Progenitor cell of endocrine pancreas (in vitro differentiated cells): ENCODE measurements at regions not wholly inside any gene's neighbourhood (a gene's known extent, or its start where the extent isn't known, plus 50 kb on each side); places are given as distances from the start of the nearest gene placed in this dataset.
A peak's percentile ranks its signal among the peaks of the same experiment; 100 is the strongest.

Experiments used
- DNase-seq: peaks from one replicate; pipeline ENCODE4 v3.0.0; 2021; ENCODE audit warnings: low spot score; ENCODE audit not compliant: unreplicated experiment
- H3K27ac Mint-ChIP-seq: 2 replicates; pipeline ENCODE4 v1.8.0; 2021; ENCODE audit warnings: mild to moderate bottlenecking, moderate library complexity, mixed read lengths
- H3K27me3 Mint-ChIP-seq: 2 replicates; pipeline ENCODE4 v1.8.0; 2021; ENCODE audit warnings: mixed read lengths
- H3K36me3 Mint-ChIP-seq: 2 replicates; pipeline ENCODE4 v1.8.0; 2022; ENCODE audit warnings: mixed read lengths; ENCODE audit not compliant: insufficient read depth
- H3K4me1 Mint-ChIP-seq: 2 replicates; pipeline ENCODE4 v1.8.0; 2021; ENCODE audit warnings: low read depth, mixed read lengths
- H3K4me3 Mint-ChIP-seq: 2 replicates; pipeline ENCODE4 v1.8.0; 2021; ENCODE audit warnings: low read depth, mild to moderate bottlenecking, moderate library complexity, mixed read lengths
- H3K9me3 Mint-ChIP-seq: 2 replicates; pipeline ENCODE4 v1.8.0; 2021; ENCODE audit warnings: low read depth, mixed read lengths
- CTCF ChIP-seq: fragments of 200-600 bp; sonication (generic); IDR thresholded peaks from one replicate; pipeline ENCODE4 v1.5.0; 2021; ENCODE audit warnings: antibody characterized with exemption, mild to moderate bottlenecking; ENCODE audit not compliant: unreplicated experiment

- Mint-ChIP-seq H3K4me3 (no peak overlapping the region), H3K36me3 (no peaks in the 10 kb centered on the region), H3K9me3 (no peaks in the 10 kb centered on the region), H3K27ac (peak overlapping the region; percentile 95), H3K27me3 (no peaks in the 10 kb centered on the region), H3K4me1 (peaks cover 25% of the 10 kb centered on the region)
- no peak for TF ChIP-seq CTCF
- no peak for DNase-seq
These were observed 74.2 kb downstream of the CD164 start for GRCh38 chr6:109308018-109308492.

GRCh38 chr6:109306733-109307132 is 75.5 kb downstream of the CD164 start:
- Mint-ChIP-seq H3K9me3 (no peaks in the 10 kb centered on the region), H3K4me3 (no peak overlapping the region), H3K36me3 (no peaks in the 10 kb centered on the region), H3K27me3 (no peaks in the 10 kb centered on the region), H3K4me1 (peaks cover 26% of the 10 kb centered on the region), H3K27ac (peak overlapping the region; percentile 62)
- no peak for TF ChIP-seq CTCF
- DNase-seq = no peak

- H3K4me3 Mint-ChIP-seq = no peak overlapping the region
- H3K27me3 Mint-ChIP-seq = no peaks in the 10 kb centered on the region
- DNase-seq = no peak
- H3K27ac Mint-ChIP-seq = no peak overlapping the region
- no peaks in the 10 kb centered on the region for H3K36me3 Mint-ChIP-seq
- no peak for TF ChIP-seq CTCF
- no peaks in the 10 kb centered on the region for H3K9me3 Mint-ChIP-seq
- peaks cover 38% of the 10 kb centered on the region for H3K4me1 Mint-ChIP-seq
These were observed 77.2 kb downstream of the CD164 start for GRCh38 chr6:109305028-109305427.

- H3K27ac Mint-ChIP-seq = peak overlapping the region; percentile 57
- H3K36me3 Mint-ChIP-seq = no peaks in the 10 kb centered on the region
- no peak for TF ChIP-seq CTCF
- H3K9me3 Mint-ChIP-seq = no peaks in the 10 kb centered on the region
- H3K4me1 Mint-ChIP-seq = peaks cover 38% of the 10 kb centered on the region
- DNase-seq = no peak
- H3K4me3 Mint-ChIP-seq = no peak overlapping the region
- no peaks in the 10 kb centered on the region for H3K27me3 Mint-ChIP-seq
These were observed 77.8 kb downstream of the CD164 start for GRCh38 chr6:109304284-109305015.

- Mint-ChIP-seq H3K27ac (no peak overlapping the region), H3K4me1 (peaks cover 38% of the 10 kb centered on the region), H3K9me3 (no peaks in the 10 kb centered on the region), H3K4me3 (no peak overlapping the region), H3K27me3 (no peaks in the 10 kb centered on the region), H3K36me3 (no peaks in the 10 kb centered on the region)
- no peak for TF ChIP-seq CTCF
- DNase-seq = no peak
These were observed 78.5 kb downstream of the CD164 start for GRCh38 chr6:109303640-109304283.
